SK-N-MC (cell line): ENCODE measurements at regions not wholly inside any gene's neighbourhood (a gene's known extent, or its start where the extent isn't known, plus 50 kb on each side); places are given as distances from the start of the nearest gene placed in this dataset.
"Not testable (repeated sequence)": the region's sequence is repeated elsewhere in the genome, so short reads cannot be mapped to it uniquely, and the experiment has no call there.

Experiments
- DNase-seq: peaks from one replicate; pipeline ENCODE4 v3.0.0-alpha.2; 2011; ENCODE audit warnings: low read depth, low spot score
- H3K27ac ChIP-seq: fragments of 200-600 bp; sonication (generic); 2 replicates; pipeline ENCODE4 v1.5.1; 2016; ENCODE audit warnings: mixed run types
- H3K36me3 ChIP-seq: fragments of 200-600 bp; sonication (generic); 2 replicates; pipeline ENCODE4 v1.6.1; 2017; ENCODE audit warnings: antibody characterized with exemption, low read length, mixed read lengths; ENCODE audit not compliant: insufficient read depth
- H3K4me3 ChIP-seq: fragments of 200-600 bp; sonication (generic); 2 replicates; pipeline ENCODE4 v1.5.1; 2016
- H3K9ac ChIP-seq: fragments of 200-600 bp; sonication (generic); 2 replicates; pipeline ENCODE4 v1.8.0; 2017; ENCODE audit warnings: mixed run types, mixed read lengths; ENCODE audit not compliant: insufficient read length
- H3K9me3 ChIP-seq: fragments of 200-600 bp; sonication (generic); 2 replicates; pipeline ENCODE4 v1.6.1; 2017; ENCODE audit warnings: low read depth, mild to moderate bottlenecking, antibody characterized with exemption, low read length, moderate library complexity, mixed read lengths
- EZH2 ChIP-seq: fragments of 200-600 bp; sonication (generic); IDR thresholded peaks from one replicate; pipeline ENCODE4 v1.6.1; 2017; ENCODE audit warnings: antibody characterized with exemption
- FOXP2 ChIP-seq: optimal IDR thresholded peaks from 2 replicates; pipeline ENCODE3; 2011; ENCODE audit warnings: mild to moderate bottlenecking, moderate library complexity; ENCODE audit not compliant: insufficient read depth; ENCODE audit errors: extremely low read length, control extremely low read depth
- POLR2AphosphoS5 ChIP-seq: IDR thresholded peaks from 2 replicates; pipeline ENCODE4 v1.6.1; 2012; ENCODE audit warnings: mild to moderate bottlenecking, low read depth, low read length, borderline replicate concordance

- Histone ChIP-seq H3K9ac (no peak overlapping the region), H3K27ac (no peak overlapping the region), H3K9me3 (no peaks in the 10 kb centered on the region), H3K36me3 (no peaks in the 10 kb centered on the region), H3K4me3 (peak overlapping the region; percentile 5; the same call in 1 of the 2 replicates)
- peak; percentile 40 for DNase-seq
- TF ChIP-seq FOXP2: no peak
- TF ChIP-seq EZH2: no peak
- no peak for TF ChIP-seq POLR2AphosphoS5
Measured at GRCh38 chr3:152671446-152672319, 163.2 kb upstream of the P2RY1 start.

- Histone ChIP-seq H3K36me3 (no peaks in the 10 kb centered on the region), H3K27ac (no peak overlapping the region), H3K9me3 (no peaks in the 10 kb centered on the region), H3K4me3 (peak overlapping the region; percentile 5; the same call in 1 of the 2 replicates), H3K9ac (no peak overlapping the region)
- TF ChIP-seq POLR2AphosphoS5 (no peak), EZH2 (no peak), FOXP2 (no peak)
- DNase-seq: peak; percentile 40
Measured at GRCh38 chr3:152672320-152672649, 162.6 kb upstream of the P2RY1 start.

GRCh38 chr3:152676810-152677379 lies 158.0 kb upstream of the P2RY1 start:
- H3K27ac ChIP-seq: no peak overlapping the region
- DNase-seq: no peak
- no peak overlapping the region for H3K4me3 ChIP-seq
- no peak for TF ChIP-seq FOXP2
- no peak for TF ChIP-seq POLR2AphosphoS5
- TF ChIP-seq EZH2: no peak
- no peaks in the 10 kb centered on the region for H3K9me3 ChIP-seq
- H3K9ac ChIP-seq: no peak overlapping the region
- no peaks in the 10 kb centered on the region for H3K36me3 ChIP-seq

- no peak for DNase-seq
- TF ChIP-seq POLR2AphosphoS5: no peak
- no peak for TF ChIP-seq EZH2
- no peak for TF ChIP-seq FOXP2
- no peak overlapping the region for H3K27ac ChIP-seq
- H3K36me3 ChIP-seq: no peaks in the 10 kb centered on the region
- no peak overlapping the region for H3K9ac ChIP-seq
- H3K9me3 ChIP-seq: no peaks in the 10 kb centered on the region
- no peak overlapping the region for H3K4me3 ChIP-seq
Measured at GRCh38 chr3:152677491-152677890, 157.4 kb upstream of the P2RY1 start.

GRCh38 chr3:152682477-152682876 lies 152.5 kb upstream of the P2RY1 start:
- Histone ChIP-seq H3K36me3 (no peaks in the 10 kb centered on the region), H3K9me3 (no peaks in the 10 kb centered on the region), H3K4me3 (no peak overlapping the region), H3K27ac (no peak overlapping the region), H3K9ac (no peak overlapping the region)
- DNase-seq: no peak
- TF ChIP-seq FOXP2 (no peak), EZH2 (no peak), POLR2AphosphoS5 (no peak)

- no peak for DNase-seq
- H3K9ac ChIP-seq: no peak overlapping the region
- H3K36me3 ChIP-seq: no peaks in the 10 kb centered on the region
- no peak overlapping the region for H3K4me3 ChIP-seq
- H3K27ac ChIP-seq: no peak overlapping the region
- TF ChIP-seq POLR2AphosphoS5 (no peak), EZH2 (no peak), FOXP2 (no peak)
- no peaks in the 10 kb centered on the region for H3K9me3 ChIP-seq
Measured at GRCh38 chr3:152683521-152683999, 151.4 kb upstream of the P2RY1 start.

GRCh38 chr3:152684279-152684678 lies 150.7 kb upstream of the P2RY1 start:
- DNase-seq: no peak
- Histone ChIP-seq H3K9ac (no peak overlapping the region), H3K4me3 (no peak overlapping the region), H3K36me3 (no peaks in the 10 kb centered on the region), H3K9me3 (no peaks in the 10 kb centered on the region), H3K27ac (no peak overlapping the region)
- TF ChIP-seq POLR2AphosphoS5: no peak

GRCh38 chr3:152688313-152688712 lies 146.6 kb upstream of the P2RY1 start:
- Histone ChIP-seq H3K9me3 (no peaks in the 10 kb centered on the region), H3K27ac (no peak overlapping the region), H3K36me3 (no peaks in the 10 kb centered on the region), H3K4me3 (no peak overlapping the region), H3K9ac (no peak overlapping the region)
- DNase-seq: peak; percentile 40
- TF ChIP-seq FOXP2 (no peak), POLR2AphosphoS5 (no peak), EZH2 (no peak)

GRCh38 chr3:152692326-152692725 lies 142.6 kb upstream of the P2RY1 start:
- H3K4me3 ChIP-seq, H3K9ac ChIP-seq, H3K9me3 ChIP-seq, H3K36me3 ChIP-seq, DNase-seq, H3K27ac ChIP-seq: not testable (repeated sequence)

- H3K9ac ChIP-seq, H3K4me3 ChIP-seq: not testable (repeated sequence)
Measured at GRCh38 chr3:152693521-152694250, 141.2 kb upstream of the P2RY1 start.

More at GRCh38 chr3:152693521-152694250, 141.2 kb upstream of the P2RY1 start:
- not testable (repeated sequence) for DNase-seq, H3K9me3 ChIP-seq, H3K27ac ChIP-seq, H3K36me3 ChIP-seq
